ENCODE measurements at regions not wholly inside any gene's neighbourhood (a gene's known extent, or its start where the extent isn't known, plus 50 kb on each side); places are given as distances from the start of the nearest gene placed in this dataset.
"Not testable (repeated sequence)": the region's sequence is repeated elsewhere in the genome, so short reads cannot be mapped to it uniquely, and the experiment has no call there.

DNA sequence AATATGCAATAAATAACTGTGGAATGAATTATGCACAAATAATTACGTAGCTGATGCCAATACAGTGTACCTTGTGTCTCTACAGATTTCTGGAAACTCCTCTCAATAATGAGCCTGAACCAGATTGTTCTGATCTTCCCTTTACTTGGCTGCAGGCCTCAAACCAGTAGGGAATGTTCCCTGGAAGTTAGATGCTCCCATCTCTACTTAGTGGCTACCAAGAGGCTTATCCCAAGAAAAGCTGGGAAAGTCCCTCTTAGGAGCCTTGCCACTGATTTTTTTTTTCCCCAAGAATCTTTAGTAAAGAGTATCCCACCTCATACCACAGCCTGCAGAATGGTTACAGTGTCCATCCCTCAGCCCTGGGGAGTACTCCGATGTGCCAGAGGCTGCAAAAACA, 702.1 kb downstream of the RFPL4B start:
- no peak for DNase-seq (ENCODE audit: low read depth)

DNA sequence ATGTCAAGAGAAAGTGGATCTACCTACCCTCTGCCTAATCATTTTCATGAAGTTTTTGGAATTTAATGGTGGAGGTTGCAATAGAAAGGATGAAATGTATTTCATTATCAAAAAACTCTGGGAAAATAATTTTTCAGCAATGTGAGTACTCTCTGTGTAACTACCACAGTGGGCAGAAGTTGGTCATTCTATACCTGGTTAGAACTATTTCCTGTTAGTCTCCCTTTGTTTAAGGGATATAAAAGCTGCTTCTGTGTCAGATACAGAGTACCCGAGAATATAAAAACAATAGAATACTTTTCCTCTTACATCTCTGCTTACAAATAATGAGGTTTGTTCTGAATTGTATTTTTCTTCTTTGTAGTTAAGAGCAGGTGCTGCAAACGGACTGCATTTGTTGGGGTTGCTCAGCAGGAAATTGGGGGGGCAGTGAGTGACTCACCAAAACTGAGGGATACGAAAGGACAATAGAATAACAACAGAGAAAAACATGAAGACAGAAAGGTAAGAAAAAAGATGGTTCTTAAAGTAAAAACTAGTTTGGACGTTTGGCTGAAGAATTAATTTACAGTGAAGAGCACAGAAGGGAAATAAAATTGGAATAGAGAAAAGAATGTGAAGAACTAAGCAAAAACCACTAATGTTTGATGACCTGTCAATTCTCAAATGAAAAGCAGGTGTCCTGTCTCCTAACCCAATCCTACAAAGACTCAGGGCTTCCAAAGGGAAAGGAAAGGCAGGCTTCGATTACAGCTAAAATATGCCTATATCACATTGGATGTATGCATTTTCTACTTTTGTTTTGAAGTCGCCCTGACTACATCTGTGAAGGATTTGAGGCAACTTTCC, 703.1 kb downstream of the RFPL4B start:
- DNase-seq (ENCODE audit: low read depth), result no peak

DNA sequence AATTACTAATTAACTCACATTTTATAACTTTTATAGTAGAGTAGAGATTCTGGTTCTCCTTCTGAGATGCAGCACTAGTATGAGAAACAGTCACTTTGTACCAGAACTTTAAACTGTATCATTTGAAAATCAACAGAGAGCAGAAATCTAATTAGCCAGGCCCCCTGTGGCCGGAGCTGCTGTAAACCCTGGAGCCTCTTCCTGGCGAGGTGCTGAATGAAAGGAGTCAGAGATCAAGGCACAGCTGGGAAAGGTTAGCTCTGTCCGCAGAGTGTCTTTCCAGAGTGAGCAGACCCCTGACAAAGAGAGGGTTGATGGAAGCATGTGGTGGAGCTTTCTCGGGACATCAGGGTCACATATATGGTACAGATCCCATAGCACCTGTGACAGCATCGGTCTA, 703.8 kb downstream of the RFPL4B start:
- DNase-seq (ENCODE audit: low read depth), result no peak

DNA sequence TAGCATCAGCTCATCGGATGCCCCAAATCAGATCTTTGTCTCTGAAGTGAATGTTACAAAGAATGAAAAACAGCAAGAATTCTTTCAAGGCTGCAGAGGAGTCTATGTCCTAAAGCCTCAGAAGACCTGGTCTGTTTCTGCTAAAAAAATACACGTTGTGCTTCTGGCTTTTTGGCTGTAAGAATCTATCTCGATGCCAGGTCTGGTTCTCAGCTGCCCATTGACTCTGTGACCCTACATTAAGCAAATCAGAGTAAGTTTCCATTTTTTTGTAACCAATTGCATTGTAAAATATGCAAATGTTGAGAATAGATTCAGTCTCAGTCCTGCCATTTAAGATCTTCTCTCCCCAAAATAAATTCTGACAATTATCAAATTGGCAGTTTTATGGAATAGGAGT, 705.4 kb downstream of the RFPL4B start:
- DNase-seq (ENCODE audit: low read depth), result no peak

DNA sequence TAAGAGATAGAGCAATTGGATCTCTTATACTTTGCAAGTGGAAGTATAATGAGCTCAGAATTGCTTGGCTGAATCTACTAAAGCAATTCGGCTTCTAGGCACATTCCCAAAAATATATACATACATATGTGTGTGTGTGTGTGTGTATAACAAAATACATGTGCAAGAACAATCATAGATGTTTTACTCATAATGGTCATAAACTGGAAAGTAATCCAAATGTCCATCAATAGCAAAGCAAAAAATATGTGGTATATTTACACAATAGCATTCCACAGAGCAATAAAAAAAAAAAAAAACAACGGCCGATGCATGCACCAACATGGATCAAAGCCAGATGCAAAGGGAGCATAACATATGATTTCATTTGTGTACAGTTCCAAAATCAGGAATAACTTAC, 707.9 kb downstream of the RFPL4B start:
- DNase-seq (ENCODE audit: low read depth), result no peak

DNA sequence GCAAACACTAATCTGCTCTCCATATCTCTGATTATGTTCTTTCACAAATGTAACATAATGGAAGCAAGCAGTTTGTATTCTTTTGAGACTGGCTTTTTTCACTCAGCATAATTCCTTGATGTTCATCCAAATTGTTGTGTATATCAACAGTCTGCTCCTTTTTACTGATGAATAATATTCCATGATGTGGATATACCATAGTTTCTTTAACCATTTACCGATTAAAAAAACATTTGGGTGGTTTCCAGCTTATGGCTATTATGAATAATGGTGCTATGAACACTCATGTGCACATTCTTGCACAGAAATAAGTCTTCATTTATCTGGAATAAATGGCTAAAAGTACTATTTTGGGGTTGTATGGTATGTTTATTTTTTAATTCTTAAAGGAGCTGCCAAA, 708.9 kb downstream of the RFPL4B start:
- no peak for DNase-seq (ENCODE audit: low read depth)

DNA sequence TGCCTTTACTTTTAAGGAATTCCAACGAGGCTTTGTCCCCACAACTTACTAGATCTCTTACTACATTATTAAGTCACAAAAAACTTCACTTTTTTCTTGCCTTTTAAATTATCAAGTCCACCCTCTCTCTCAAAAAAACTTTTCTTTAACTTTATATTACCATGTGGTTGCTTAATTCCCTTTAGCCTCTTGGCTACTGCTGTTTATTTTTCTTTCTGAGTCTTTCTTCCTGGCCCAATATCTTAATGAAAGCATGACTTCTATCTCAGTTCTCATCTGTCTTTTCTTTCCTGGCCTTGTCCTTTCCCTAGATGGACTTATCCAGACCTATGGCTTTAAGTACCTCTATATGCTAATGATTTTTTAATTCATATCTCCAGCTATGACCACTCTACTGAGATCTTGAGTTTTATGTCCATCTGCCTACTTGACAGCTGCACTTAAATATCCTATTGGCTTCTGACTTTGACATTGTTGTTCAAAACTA, 710.5 kb downstream of the RFPL4B start:
- DNase-seq (ENCODE audit: low read depth), result no peak

DNA sequence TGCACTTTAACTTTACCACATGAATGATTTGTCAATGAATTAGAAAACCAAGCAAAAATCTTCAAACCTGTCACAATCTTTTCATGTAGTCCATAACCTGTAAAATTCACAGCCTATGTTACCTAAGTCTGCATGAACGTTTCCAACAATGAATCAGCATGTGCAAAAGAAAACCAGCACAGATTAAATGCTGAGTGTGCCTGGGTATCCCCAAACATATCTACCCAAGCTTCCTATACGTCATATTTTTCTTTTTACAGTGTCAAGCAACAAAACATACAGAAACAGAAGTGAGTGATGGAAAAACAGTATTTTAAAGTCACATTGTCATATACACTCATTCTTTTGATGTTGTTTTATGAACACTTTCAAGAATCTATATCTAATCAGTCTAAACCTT, 713.5 kb downstream of the RFPL4B start:
- no peak for DNase-seq (ENCODE audit: low read depth)

DNA sequence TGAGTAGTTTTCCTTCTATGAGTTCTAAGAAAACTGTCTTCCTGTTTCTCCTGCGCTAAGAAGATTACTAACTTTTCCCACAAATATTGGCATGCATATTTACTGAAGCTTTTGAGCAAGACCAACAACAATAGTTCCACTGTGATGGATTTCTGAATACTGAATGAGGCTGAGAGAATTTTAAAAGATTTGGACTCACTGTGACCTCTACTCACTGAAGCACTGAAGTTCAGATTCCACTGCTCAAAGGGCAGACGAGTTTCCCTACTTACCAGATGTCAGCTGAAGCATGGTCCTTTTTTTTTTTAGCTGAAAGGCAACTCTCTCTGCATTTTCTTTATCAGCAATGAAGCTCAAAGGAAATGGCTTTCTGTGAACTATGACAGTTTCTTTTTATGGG, 718.5 kb downstream of the RFPL4B start:
- DNase-seq (ENCODE audit: low read depth), result no peak

DNA sequence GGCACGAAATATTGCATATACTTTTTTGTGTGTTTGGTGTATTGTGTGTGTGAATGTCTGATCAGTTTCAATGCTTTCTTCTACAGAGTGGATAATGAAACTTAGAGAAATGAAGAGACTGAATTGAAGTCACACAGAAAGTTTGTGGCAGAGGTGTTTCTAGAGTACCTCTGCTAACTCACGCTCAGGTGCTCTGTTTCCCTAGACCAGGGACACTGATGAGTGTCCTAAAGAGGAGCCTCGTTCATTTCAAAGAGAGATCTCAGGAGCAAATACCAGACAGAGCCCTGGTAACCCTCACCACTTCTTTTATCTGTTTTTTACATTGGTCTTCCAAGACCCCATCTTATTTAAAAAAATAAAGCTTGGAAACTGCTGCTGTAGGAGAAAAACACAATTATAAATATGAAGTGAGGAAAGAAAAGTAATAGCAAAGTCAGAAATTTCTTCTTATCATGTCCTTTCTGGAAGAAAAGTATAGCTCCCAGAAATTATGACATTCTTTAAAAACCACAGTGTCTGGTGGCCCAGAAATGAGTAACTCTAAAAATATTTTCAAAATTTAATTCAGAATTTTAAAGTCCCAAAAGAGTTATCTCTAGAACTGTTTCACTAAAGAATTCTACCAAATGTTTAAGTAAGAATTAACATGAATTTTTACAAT, 720.6 kb downstream of the RFPL4B start:
- DNase-seq (ENCODE audit: low read depth), result no peak

DNA sequence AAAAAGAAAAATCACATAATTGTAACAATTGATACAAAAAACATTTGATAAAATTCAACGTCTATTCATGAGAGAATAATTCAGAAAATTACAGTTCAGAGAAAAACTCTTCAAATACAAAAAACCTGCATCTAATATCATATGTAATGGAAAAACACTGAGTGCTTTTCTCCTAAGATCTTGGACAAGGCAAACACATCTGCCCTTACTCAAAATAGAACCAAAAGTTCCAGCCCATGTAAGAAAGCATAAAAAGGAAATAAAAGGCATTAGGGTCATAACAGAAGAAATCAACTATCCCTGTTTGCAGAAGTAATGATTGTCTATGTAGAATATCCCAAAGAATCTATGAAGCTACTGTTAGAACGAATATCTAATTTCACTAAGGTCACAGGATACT, 721.4 kb downstream of the RFPL4B start:
- no peak for DNase-seq (ENCODE audit: low read depth)

DNA sequence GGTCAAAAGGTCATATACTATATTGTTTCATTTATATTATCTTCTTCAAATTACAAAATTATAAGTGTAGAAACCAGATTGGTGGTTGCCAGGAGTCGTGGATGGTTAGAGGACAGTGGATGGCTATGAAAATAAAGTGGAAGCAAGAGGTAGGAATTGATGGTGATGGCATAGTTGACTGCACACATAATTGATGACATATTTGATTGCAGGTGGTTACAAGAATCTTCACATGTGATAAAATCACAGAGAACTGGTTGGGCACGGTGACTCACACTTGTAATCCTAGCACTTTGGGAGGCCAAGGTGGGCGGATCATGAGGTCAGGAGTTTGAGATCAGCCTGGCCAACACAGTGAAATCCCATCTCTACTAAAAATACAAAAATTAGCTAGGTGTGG, 723.6 kb downstream of the RFPL4B start:
- not testable (repeated sequence) for DNase-seq (ENCODE audit: low read depth)

DNA sequence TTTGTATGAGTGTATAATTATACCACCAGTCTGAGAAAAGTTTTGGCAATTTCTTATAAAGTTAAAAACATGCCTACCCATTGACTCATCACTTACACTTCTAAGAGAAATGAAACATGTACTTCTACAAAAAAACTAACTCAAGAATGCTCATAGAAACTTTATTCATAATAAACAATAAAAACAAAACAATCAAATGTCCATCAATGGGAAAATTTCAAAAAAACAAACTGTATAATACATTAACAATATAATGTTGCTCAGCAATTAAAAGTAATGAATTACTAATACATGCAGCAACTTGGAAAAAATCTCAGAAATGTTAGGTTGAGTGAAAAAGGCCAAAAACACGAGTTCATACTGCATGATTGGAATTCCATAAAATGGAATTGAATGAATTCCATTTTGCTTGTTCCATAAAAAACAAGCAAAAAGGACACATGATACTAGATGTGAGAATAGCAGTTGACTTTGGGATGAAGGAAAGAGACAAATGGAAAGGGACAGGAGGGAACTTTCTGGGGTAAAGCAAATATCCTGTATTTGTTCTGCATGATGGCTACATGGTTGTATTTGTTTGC, 726.6 kb downstream of the RFPL4B start:
- peak; percentile 69 for DNase-seq (ENCODE audit: low read depth)

DNA sequence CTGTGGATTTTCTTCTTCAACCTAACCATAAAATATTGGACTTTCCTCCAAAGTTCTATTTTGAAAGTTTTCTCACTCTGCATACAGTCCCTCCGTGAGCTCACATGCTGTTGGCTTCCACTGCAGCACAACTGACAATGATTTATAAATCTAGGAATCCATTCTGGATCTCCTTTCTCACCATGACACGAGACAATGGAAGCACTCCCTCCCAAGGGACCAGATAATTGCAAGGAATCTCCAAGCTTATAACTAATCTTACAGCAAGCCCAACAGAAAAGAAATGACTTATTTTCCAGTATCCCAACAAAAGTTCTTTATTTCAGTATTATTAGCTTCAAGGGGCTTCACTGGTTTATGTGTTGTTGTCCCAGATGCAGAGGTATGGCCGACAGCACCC, 729.0 kb downstream of the RFPL4B start:
- no peak for DNase-seq (ENCODE audit: low read depth)

DNA sequence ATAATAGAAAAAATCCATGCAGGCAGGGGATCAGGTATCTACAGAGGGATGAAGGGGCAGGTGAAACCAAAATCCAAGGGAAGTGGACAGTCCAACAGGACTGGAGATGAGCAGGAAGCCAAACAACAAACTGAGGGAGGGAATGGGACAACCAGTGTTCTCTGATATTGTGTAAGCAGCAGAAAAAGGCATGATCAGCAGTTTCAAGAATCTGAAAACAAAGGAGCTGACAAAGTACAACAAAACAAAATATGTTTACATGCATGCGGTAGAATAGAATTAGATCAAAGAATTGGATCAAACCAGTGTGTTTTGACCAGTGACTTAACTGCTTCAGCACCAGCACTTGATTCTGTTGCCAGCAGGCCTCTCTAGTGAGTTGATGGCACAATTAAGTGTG, 729.7 kb downstream of the RFPL4B start:
- DNase-seq (ENCODE audit: low read depth), result no peak

DNA sequence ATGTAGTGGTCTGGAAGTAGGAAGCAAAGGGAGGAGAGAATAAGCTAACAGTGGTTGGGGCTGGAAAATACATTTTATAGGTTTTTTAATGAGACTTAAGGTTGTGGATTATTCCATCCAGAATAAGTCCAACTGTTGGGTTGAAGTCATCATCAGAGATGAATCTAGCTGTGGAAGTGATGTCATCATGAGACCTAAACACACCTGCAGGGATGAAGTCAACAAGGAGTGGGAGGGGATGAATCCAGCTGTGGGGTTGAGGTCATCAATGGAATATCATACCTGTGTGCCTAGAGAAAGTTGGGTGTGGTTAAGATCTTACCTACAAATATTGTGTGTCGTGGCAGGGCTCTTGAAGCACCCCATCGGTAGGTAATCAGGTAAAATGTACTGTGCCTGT, 730.7 kb downstream of the RFPL4B start:
- DNase-seq (ENCODE audit: low read depth), result no peak

DNA sequence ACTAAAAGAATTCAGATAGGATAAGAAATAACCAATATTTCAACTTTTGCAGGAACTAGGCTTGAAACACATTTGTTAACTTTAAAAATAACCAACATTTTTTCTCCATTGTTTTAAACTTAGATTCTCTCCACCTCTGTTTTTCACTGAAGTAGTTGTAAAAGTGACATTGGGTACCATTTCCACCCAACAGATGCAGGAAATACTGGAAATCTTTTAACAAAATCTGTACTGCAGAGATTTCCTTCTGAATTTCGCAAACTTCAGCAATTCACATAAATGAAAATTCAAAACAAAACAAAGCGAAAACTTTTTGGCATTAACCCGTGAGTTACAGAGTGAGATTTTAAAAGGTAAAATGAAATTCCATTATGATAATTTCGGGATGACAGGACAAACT, 731.7 kb downstream of the RFPL4B start:
- no peak for DNase-seq (ENCODE audit: low read depth)

DNA sequence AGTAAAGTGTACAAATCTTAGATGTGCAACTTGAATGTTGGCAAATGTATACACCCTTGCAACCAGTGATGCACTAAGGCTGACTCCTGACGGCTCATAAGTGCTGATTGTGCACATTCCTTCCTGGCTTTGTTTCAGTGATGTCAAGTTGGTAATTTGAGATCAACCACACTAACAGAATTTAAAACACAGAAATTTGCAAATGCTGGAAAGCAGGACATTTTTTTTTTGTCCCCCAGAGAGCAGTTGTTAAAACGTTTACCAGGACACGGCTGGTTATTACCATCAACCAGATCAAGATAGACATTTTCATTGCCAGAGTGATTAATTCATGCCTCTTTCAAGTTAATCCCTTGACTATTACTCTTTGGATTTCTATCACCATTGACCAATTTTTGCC, 735.6 kb downstream of the RFPL4B start:
- DNase-seq (ENCODE audit: low read depth), result no peak

DNA sequence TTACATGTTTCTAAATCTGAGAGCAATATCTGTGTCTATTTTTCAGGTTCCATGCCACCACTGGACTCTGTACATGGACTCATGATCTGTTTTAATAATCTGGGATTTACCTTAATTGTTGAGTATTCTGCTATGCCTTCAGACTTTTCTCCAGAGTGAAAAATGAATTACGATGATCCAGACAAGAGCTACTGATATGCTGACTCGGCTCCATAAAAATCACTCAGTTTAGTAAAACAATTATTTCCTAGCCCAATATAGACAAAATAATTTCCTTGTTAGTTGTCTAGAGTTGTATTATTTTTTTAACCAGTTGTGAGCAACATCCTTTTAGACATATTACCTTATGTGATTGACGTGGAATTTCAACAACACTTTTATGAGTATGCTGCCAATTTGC, 736.8 kb downstream of the RFPL4B start:
- no peak for DNase-seq (ENCODE audit: low read depth)

DNA sequence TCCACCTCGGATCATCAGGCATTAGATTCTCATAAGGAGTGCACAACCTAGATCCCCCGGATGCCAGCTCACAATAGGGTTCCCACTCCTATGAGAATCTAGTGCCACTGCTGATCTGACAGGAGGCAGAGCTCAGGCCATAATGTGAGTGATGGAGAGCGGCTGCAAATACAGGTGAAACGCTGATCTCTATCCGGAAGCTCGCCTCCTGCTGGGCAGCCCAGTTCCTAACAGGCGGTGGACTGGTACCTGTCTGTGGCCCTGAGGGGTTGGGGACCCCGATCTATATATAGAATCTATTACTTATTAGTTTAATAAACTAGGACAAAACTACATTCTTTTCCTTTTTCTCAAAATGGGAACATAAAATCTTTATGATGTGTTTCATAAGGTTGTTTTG, 741.9 kb downstream of the RFPL4B start:
- DNase-seq (ENCODE audit: low read depth), result no peak

DNA sequence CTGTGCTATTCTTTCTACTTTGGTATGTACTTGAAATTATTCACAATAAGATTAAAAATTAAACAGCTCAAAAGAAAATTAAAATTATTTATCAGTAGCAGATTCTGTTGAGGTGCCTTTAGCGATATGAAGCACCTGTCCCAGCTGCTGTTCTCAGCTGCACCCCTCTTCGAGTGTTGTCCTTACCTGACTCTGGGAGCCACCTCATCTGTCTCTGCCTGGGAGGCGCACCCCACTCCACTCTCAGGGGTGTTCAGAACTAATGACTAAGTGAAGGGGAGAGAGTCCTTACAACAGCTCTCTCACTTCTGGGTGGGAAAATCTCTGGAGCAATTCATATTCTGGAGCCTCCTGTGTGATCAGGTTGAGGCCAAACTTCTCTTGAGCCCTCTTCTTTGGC, 745.7 kb downstream of the RFPL4B start:
- DNase-seq (ENCODE audit: low read depth), result no peak

DNA sequence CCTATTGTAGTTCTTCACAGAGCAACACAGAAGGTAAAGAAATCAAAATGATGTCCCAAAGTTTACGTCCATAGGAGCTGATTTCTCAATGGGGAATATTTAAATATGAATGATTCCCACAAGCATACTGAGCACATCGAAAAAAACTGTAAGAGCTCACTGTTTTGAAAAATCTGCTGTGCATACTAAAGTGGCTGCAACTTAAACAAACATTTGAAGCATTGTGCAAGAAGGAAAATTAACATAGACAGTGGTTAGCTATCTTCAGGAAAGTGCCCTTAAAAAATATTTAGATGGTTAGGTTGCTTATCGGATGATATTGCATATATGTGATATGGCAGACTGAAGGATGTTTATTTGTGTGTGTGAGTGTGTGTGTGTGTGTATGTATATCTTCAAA, 747.6 kb downstream of the RFPL4B start:
- no peak for DNase-seq (ENCODE audit: low read depth)

DNA sequence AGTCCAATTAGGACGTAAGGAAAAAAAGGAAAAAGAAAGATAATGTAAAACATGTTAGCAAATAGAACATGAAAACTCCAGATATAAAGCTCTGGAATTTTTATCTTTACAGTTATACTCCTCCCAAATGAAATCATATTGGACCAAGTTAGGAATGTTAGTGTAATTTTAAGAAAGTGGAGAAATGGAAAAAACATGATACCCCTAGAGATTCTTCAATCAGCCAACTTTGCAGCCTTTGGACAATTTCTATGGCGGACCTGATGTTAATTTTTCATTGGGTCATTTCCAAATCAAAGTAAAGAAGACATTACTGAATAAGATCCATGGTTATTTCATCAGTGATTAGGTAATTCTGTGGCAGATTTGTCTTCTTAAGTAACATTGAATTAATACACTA, 748.7 kb downstream of the RFPL4B start:
- DNase-seq (ENCODE audit: low read depth), result no peak

Data from HS-5 (cell line).